Activated CD8-positive, alpha-beta T cell treated with anti-CD3 and anti-CD28 coated beads for 36 hours (primary cell): ENCODE measurements at regions not wholly inside any gene's neighbourhood (a gene's known extent, or its start where the extent isn't known, plus 50 kb on each side); places are given as distances from the start of the nearest gene placed in this dataset.

ENCODE experiments used
- ATAC-seq: fragments of 200-7000 bp; cut with Tn5 transposase; one replicate; pipeline ENCODE4 v1.10.0; 2021; ENCODE audit warnings: mild to moderate bottlenecking, moderate library complexity
- CTCF ChIA-PET: fragments of 350-600 bp; sonication (Branson Sonifier 250); formaldehyde crosslinking; loops from one replicate; lab custom pipeline; 2021; ENCODE audit warnings: antibody characterized with exemption; lab: Charles Lee
- POLR2A ChIA-PET: fragments of 350-600 bp; sonication (Branson Sonifier 250); formaldehyde crosslinking; loops from one replicate; lab custom pipeline; 2021; ENCODE audit warnings: antibody characterized with exemption; lab: Charles Lee
- DNase-seq: peaks from one replicate; pipeline ENCODE4 v3.0.0-alpha.2; 2020
- H3K27ac Mint-ChIP-seq: one replicate; pipeline ENCODE4 v1.8.0; 2021; ENCODE audit warnings: mild to moderate bottlenecking, mixed read lengths
- H3K27me3 Mint-ChIP-seq: one replicate; pipeline ENCODE4 v1.8.0; 2021; ENCODE audit warnings: mixed read lengths
- H3K36me3 Mint-ChIP-seq: one replicate; pipeline ENCODE4 v1.8.0; 2021; ENCODE audit warnings: low read depth, mixed read lengths
- H3K4me1 Mint-ChIP-seq: one replicate; pipeline ENCODE4 v1.8.0; 2021; ENCODE audit warnings: low read depth, mixed read lengths
- H3K4me3 Mint-ChIP-seq: one replicate; pipeline ENCODE4 v1.8.0; 2021; ENCODE audit warnings: mild to moderate bottlenecking, moderate library complexity, mixed read lengths
- H3K9me3 Mint-ChIP-seq: one replicate; pipeline ENCODE4 v1.8.0; 2021; ENCODE audit warnings: mixed read lengths
- intact Hi-C: fragments of 100-400 bp; cut with micrococcal nuclease; formaldehyde crosslinking; loops from one replicate; pipeline ENCODE4 v1.10.0; 2022
- TF ChIP-seq, protein P1 (sequence below): fragments of 200-600 bp; IDR thresholded peaks from one replicate; pipeline ENCODE4 v1.8.0; 2022; ENCODE audit warnings: antibody characterized with exemption, mild to moderate bottlenecking

DNA sequence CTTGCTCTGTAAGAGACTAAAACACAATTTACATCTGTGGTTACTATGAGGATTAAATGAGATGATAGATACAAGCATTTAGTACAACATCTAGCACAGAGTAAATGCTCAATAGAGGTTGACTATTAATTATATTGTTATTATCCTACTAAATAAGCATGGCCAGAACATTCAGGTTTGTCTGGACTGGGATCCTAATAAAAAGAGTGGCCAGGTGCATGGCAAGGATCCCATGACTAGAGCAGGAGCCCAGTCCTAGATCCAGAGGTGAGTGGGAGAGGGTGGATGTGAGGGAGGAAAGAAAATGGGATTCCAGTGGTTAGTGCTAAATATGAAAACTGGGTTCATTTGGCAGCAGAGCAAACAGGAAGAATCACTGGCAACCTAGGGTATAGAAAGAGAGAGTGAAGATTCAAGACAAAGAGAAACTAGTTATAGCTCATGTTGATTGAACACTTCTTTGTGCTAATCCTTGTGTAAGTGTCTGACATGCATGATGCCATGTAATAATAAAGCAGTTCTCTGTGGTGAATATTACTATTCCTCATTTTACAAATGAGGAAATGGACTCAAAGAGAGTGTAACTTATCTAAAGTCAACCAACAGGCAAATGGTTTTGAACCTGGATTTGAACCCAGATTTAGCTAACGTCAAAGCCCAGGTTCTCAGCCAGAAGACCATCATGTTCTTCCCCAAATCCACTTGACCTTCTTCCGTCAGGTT is 71.1 kb upstream of the FGGY start:
- Mint-ChIP-seq H3K36me3 (no peaks in the 10 kb centered on the region), H3K27ac (no peak overlapping the region), H3K4me3 (no peak overlapping the region), H3K4me1 (no peaks in the 10 kb centered on the region), H3K9me3 (no peaks in the 10 kb centered on the region), H3K27me3 (no peaks in the 10 kb centered on the region)
- ChIA-PET POLR2A (interaction anchor here (0.5 kb wide), 1 partner anchor 158 kb away, joined by 3 read pairs; no protein-coding TSS in a partner anchor), CTCF (interaction anchor here (1.2 kb wide), 1 partner anchor 474 kb away, joined by 6 read pairs; no protein-coding TSS in a partner anchor)
- intact Hi-C loops: no loop called here
- TF ChIP-seq, protein P1, sequence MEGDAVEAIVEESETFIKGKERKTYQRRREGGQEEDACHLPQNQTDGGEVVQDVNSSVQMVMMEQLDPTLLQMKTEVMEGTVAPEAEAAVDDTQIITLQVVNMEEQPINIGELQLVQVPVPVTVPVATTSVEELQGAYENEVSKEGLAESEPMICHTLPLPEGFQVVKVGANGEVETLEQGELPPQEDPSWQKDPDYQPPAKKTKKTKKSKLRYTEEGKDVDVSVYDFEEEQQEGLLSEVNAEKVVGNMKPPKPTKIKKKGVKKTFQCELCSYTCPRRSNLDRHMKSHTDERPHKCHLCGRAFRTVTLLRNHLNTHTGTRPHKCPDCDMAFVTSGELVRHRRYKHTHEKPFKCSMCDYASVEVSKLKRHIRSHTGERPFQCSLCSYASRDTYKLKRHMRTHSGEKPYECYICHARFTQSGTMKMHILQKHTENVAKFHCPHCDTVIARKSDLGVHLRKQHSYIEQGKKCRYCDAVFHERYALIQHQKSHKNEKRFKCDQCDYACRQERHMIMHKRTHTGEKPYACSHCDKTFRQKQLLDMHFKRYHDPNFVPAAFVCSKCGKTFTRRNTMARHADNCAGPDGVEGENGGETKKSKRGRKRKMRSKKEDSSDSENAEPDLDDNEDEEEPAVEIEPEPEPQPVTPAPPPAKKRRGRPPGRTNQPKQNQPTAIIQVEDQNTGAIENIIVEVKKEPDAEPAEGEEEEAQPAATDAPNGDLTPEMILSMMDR: no peak
- ATAC-seq: no peak
- DNase-seq: no peak

DNA sequence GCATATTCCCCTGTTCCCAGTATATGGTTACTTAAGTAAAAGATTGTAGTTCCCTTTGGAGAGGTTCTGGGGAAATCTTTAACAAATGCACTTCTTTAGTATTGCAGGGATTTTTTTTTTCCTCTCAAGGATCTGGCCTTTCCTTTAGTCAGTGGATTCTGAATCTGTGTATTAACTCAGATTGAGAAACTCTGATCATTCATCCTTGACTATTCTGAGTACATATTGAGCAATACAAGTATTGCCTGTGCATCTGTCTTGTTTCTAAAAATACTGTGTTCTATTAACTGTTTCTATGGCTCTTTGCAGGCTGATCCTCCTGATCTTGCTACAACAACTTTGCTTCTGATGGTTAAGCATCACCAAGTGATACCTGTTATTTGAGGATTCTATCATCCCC is 67.8 kb upstream of the FGGY start:
- TF ChIP-seq, protein P1: no peak

DNA sequence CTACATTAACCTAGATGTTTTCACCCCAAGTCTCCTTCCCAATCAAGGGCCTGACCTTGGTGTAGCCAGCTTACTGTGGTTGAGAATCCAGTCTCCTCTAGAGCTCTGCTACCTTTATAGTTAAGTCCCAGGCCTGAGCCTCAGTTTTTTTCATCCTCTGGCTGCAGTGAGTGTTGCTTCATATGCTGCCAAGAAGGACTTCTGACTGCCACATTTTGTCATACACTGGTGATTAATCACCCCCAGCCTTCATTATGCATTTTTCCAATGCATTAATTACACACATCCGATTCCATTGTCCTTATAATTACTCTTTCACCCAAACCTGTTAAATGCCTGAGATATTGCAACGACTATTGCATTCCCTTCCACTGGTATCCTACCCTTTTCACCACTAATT is 66.3 kb upstream of the FGGY start:
- intact Hi-C loops: no loop called here
- no peaks in the 10 kb centered on the region for H3K36me3 Mint-ChIP-seq
- CTCF ChIA-PET: interaction anchor here (1.3 kb wide), 2 partner anchors 21 to 28 kb away, joined by 3 read pairs; no protein-coding TSS in a partner anchor
- no peak overlapping the region for H3K27ac Mint-ChIP-seq
- H3K9me3 Mint-ChIP-seq: no peaks in the 10 kb centered on the region
- DNase-seq (no peak), ATAC-seq (no peak)
- TF ChIP-seq, protein P1: no peak
- no peaks in the 10 kb centered on the region for H3K4me1 Mint-ChIP-seq
- POLR2A ChIA-PET: interaction anchor here (0.6 kb wide), 1 partner anchor 395 kb away, joined by 3 read pairs; no protein-coding TSS in a partner anchor
- no peak overlapping the region for H3K4me3 Mint-ChIP-seq
- H3K27me3 Mint-ChIP-seq: no peaks in the 10 kb centered on the region

More for the DNA sequence above, 67.8 kb upstream of the FGGY start:
- ChIA-PET CTCF (interaction anchor here (0.9 to 1.3 kb wide), 2 partner anchors 23 to 470 kb away, joined by 3 read pairs; no protein-coding TSS in a partner anchor), POLR2A (no interaction called here)
- ATAC-seq: no peak
- Mint-ChIP-seq H3K9me3 (no peaks in the 10 kb centered on the region), H3K27me3 (no peaks in the 10 kb centered on the region), H3K36me3 (no peaks in the 10 kb centered on the region), H3K4me3 (no peak overlapping the region), H3K27ac (no peak overlapping the region), H3K4me1 (no peaks in the 10 kb centered on the region)
- intact Hi-C loops: no loop called here
- no peak for DNase-seq

DNA sequence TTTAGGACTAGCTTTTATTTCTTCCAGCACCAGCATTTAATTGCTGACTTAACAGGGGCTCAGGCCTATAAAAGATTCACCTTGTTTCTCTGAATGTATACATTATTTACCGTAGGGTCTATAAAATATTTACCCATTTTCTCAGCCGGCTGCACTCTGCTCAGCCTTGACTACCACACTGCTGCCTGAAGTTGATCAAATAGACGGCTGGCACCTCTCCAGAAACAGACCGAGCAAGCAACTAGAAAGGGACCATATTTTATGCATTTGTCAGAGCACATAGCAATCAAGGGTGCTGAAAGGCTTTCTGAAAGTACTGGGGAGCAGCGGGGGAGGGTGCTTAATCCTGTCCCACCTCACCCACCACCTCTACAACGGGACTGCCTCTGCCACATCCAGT is 64.7 kb upstream of the FGGY start:
- Mint-ChIP-seq H3K4me3 (no peak overlapping the region), H3K27ac (no peak overlapping the region), H3K36me3 (no peaks in the 10 kb centered on the region), H3K27me3 (no peaks in the 10 kb centered on the region), H3K4me1 (no peaks in the 10 kb centered on the region), H3K9me3 (no peaks in the 10 kb centered on the region)
- intact Hi-C loops: no loop called here
- CTCF ChIA-PET: no interaction called here
- POLR2A ChIA-PET: no interaction called here
- no peak for ATAC-seq
- no peak for DNase-seq
- TF ChIP-seq, protein P1: no peak

DNA sequence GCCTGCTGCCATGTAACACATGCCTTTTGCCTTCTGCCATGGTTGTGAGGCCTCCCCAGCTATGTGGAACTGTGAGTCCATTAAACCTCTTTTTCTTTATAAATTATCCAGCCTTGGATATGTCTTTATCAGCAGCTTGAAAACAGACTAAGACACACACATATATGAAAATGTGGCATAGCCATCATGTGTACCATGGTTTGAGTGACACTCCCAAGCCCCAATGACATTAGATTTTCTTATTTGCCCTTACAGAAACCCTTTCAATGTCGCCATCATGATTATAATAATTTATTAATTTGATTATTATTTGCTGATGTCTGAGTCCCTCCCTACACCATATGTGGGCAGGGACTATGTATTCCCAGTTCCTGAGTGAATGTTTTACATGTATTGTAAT is 63.5 kb upstream of the FGGY start:
- DNase-seq (no peak), ATAC-seq (no peak)
- no peak overlapping the region for H3K4me3 Mint-ChIP-seq
- H3K4me1 Mint-ChIP-seq: no peaks in the 10 kb centered on the region
- H3K27me3 Mint-ChIP-seq: no peaks in the 10 kb centered on the region
- H3K36me3 Mint-ChIP-seq: no peaks in the 10 kb centered on the region
- intact Hi-C loops: no loop called here
- no peaks in the 10 kb centered on the region for H3K9me3 Mint-ChIP-seq
- CTCF ChIA-PET: no interaction called here
- POLR2A ChIA-PET: no interaction called here
- no peak overlapping the region for H3K27ac Mint-ChIP-seq
- TF ChIP-seq, protein P1: no peak
